SH-SY5Y (cell line): ENCODE measurements at regions not wholly inside any gene's neighbourhood (a gene's known extent, or its start where the extent isn't known, plus 50 kb on each side); places are given as distances from the start of the nearest gene placed in this dataset.

Experiments used
- GATA2 ChIP-seq: IDR thresholded peaks from 2 replicates; pipeline ENCODE4 v1.6.1; 2011; ENCODE audit warnings: mild to moderate bottlenecking, low read depth, low read length
- GATA3 ChIP-seq: IDR thresholded peaks from 2 replicates; pipeline ENCODE4 v1.6.1; 2011; ENCODE audit warnings: low read depth, mild to moderate bottlenecking, low read length, moderate library complexity

GRCh38 chr12:107543841-107544240 lies 141.8 kb upstream of the PWP1 start:
- TF ChIP-seq GATA3 (no peak), GATA2 (no peak)
